Transverse colon (tissue), 4 donors: ENCODE measurements at regions not wholly inside any gene's neighbourhood (a gene's known extent, or its start where the extent isn't known, plus 50 kb on each side); places are given as distances from the start of the nearest gene placed in this dataset.
"Not testable (repeated sequence)": the region's sequence is repeated elsewhere in the genome, so short reads cannot be mapped to it uniquely, and the experiment has no call there.

Source experiments
- DNase-seq: peaks from one replicate; pipeline ENCODE4 v3.0.0-alpha.2; 2019
- H3K27ac ChIP-seq, 4 donors: fragments of 200-600 bp; sonication (generic); 2 replicates each; pipeline ENCODE4 v1.5.1; 2016 to 2018; ENCODE audit warnings: inconsistent platforms in 4 of 4
- H3K27me3 ChIP-seq: fragments of 200-600 bp; sonication (generic); 2 replicates; pipeline ENCODE4 v1.5.1; 2017; ENCODE audit warnings: inconsistent platforms
- H3K36me3 ChIP-seq, 4 donors: fragments of 200-600 bp; sonication (generic); 2 replicates each; pipeline ENCODE4 v1.5.1; 2017 to 2019; ENCODE audit warnings: inconsistent platforms in 4 of 4
- H3K4me1 ChIP-seq, 4 donors: fragments of 200-600 bp; sonication (generic); 2 replicates each; pipeline ENCODE4 v1.5.1; 2017 to 2020; ENCODE audit warnings: inconsistent platforms in 4 of 4
- H3K4me3 ChIP-seq, 4 donors: fragments of 200-600 bp; sonication (generic); 1 replicate in 1 of 4; 2 replicates in 3 of 4; pipeline versions ENCODE4 v1.5.1 to v1.6.1; 2017 to 2019; ENCODE audit warnings: inconsistent platforms in 4 of 4
- H3K9me3 ChIP-seq, 2 donors: fragments of 200-600 bp; sonication (generic); 2 replicates each; pipeline ENCODE4 v1.5.1; 2017 to 2019; ENCODE audit warnings: inconsistent platforms in 2 of 2
- EP300 ChIP-seq: sonication (generic); formaldehyde crosslinking; IDR thresholded peaks from one replicate; pipeline ENCODE4 v1.6.1; 2017; ENCODE audit warnings: antibody characterized with exemption, low read depth
- POLR2A ChIP-seq: fragments of 450-650 bp; IDR thresholded peaks from one replicate; pipeline ENCODE4 v1.6.1; 2016; ENCODE audit warnings: antibody characterized with exemption, mild to moderate bottlenecking, moderate library complexity
- POLR2AphosphoS5 ChIP-seq, 3 donors: sonication (generic); formaldehyde crosslinking; IDR thresholded peaks; one replicate each; pipeline ENCODE4 v1.6.1; 2016; ENCODE audit warnings: antibody characterized with exemption in 3 of 3
- whole genome bisulfite sequencing, 2 donors: methylation state at CpG; one replicate each; pipeline ENCODE4 v1.1.5; 2018; ENCODE audit warnings: low coverage in 1 of 2; 5-methylcytosine and 5-hydroxymethylcytosine counted together
- in situ Hi-C, 4 donors: fragments of 200-750 bp; cut with MboI; loops; one replicate each; pipeline versions ENCODE4 v1.15.0 to v1.15.1; 2017; ENCODE audit warnings: low sequenced_read_pairs in 3 of 4, low pct_ligation_motif_present in 1 of 4, low pct_unique_long_range_greater_than_20kb in 1 of 4
- intact Hi-C: fragments of 100-400 bp; cut with DNase I; formaldehyde crosslinking; loops from one replicate; pipeline ENCODE4 v1.15.1; 2023; ENCODE audit warnings: low total_unique reads
- TF ChIP-seq, protein P1 (sequence below), 5 experiments: fragments of 200-600 bp in 3 of 5; fragments of 450-650 bp in 2 of 5; sonication (generic) in 3 of 5; IDR thresholded peaks; 1 replicate in 2 of 5; 2 replicates in 3 of 5; pipeline ENCODE4 v1.5.1; 2016 to 2017; ENCODE audit warnings: antibody characterized with exemption in 5 of 5, inconsistent platforms in 3 of 5, mild to moderate bottlenecking in 2 of 5, moderate library complexity in 1 of 5

DNA sequence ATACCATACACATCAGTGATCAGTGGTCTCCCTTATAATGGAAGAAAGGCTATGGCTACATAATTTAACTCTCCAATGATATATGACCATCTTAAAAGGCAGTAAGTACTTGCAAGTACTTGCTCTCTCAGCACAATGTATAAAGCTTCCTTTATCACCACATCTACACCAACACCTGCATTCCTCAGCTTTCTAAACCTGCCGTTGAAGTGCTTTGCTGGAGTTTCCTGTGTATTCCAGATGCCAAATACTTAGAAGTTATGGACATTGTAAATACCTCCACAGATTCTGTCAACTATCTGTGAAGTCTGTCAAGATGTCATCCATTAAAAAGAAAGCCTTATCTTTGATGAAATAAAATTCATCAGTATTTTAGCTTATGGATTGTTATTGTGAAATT, 335.0 kb upstream of the GALNTL6 start:
- Histone ChIP-seq H3K27ac (no peak overlapping the region), H3K27me3 (no peaks in the 10 kb centered on the region), H3K36me3 (no peaks in the 10 kb centered on the region), H3K9me3 (no peaks in the 10 kb centered on the region), H3K4me1 (no peaks in the 10 kb centered on the region), H3K4me3 (no peak overlapping the region)
- 10 to 25% methylated on average over 1 of the region's 1 CpG for WGBS, 2 donors
- DNase-seq, result no peak
- in situ Hi-C loops, result no loop called here
- intact Hi-C loops, result no loop called here
- TF ChIP-seq POLR2AphosphoS5 (IDR thresholded peaks at IDR 0.05) (no peak), POLR2A (no peak), EP300 (no peak)
- TF ChIP-seq, protein P1, sequence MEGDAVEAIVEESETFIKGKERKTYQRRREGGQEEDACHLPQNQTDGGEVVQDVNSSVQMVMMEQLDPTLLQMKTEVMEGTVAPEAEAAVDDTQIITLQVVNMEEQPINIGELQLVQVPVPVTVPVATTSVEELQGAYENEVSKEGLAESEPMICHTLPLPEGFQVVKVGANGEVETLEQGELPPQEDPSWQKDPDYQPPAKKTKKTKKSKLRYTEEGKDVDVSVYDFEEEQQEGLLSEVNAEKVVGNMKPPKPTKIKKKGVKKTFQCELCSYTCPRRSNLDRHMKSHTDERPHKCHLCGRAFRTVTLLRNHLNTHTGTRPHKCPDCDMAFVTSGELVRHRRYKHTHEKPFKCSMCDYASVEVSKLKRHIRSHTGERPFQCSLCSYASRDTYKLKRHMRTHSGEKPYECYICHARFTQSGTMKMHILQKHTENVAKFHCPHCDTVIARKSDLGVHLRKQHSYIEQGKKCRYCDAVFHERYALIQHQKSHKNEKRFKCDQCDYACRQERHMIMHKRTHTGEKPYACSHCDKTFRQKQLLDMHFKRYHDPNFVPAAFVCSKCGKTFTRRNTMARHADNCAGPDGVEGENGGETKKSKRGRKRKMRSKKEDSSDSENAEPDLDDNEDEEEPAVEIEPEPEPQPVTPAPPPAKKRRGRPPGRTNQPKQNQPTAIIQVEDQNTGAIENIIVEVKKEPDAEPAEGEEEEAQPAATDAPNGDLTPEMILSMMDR (IDR thresholded peaks at IDR 0.05), result no peak

DNA sequence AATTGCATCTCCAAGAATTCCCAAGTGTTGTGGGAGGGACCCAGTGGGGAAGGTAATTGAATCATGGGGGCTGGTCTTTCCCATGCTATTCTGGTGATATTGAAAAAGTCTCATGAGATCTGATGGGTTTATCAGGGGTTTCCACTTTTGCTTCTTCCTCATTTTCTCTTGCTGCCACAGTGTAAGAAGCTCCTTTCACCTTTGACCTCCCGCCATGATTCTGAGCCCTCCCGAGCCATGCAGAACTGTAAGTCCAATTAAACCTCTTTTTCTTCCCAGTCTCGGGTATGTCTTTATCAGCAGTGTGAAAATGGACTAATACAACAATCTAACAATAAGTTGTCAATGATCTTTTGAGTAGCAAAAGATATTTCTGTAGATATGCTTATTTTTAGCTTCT, 338.1 kb upstream of the GALNTL6 start:
- H3K27ac ChIP-seq, H3K27me3 ChIP-seq, H3K9me3 ChIP-seq, intact Hi-C loops, DNase-seq, H3K36me3 ChIP-seq, H3K4me1 ChIP-seq, in situ Hi-C loops, H3K4me3 ChIP-seq: not testable (repeated sequence)
- WGBS, 2 donors, result 61 to 71% methylated on average over 3 of the region's 3 CpGs

DNA sequence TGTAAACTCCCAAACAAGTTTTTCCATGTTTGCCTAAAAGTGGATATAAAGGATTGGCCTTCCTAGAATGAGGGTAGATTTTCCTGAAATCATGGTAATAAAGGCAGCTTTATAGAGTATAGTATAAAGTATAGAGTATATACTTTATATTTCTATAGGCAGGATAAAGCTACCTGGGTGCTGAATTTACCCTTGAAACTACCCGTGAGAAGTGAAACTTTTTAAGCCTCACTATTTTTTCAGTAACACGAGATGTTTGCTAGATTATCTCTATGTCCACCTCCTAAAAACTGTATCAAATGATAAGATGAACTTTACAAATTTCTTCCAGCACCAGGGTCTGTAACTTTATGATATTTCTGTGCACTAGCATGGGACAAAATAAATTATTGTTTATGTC, 340.0 kb upstream of the GALNTL6 start:
- H3K4me1 ChIP-seq, result no peaks in the 10 kb centered on the region
- intact Hi-C loops (no loop called here), in situ Hi-C loops (no loop called here)
- no peaks in the 10 kb centered on the region for H3K27me3 ChIP-seq
- H3K4me3 ChIP-seq, result no peak overlapping the region
- H3K36me3 ChIP-seq, result no peaks in the 10 kb centered on the region
- no peaks in the 10 kb centered on the region for H3K9me3 ChIP-seq
- H3K27ac ChIP-seq, result no peak overlapping the region
- no peak for DNase-seq
- 23 to 38% methylated on average over 2 of the region's 2 CpGs for WGBS, 2 donors
- TF ChIP-seq, protein P1 (IDR thresholded peaks at IDR 0.05), result no peak
- TF ChIP-seq POLR2AphosphoS5 (IDR thresholded peaks at IDR 0.05), result no peak

DNA sequence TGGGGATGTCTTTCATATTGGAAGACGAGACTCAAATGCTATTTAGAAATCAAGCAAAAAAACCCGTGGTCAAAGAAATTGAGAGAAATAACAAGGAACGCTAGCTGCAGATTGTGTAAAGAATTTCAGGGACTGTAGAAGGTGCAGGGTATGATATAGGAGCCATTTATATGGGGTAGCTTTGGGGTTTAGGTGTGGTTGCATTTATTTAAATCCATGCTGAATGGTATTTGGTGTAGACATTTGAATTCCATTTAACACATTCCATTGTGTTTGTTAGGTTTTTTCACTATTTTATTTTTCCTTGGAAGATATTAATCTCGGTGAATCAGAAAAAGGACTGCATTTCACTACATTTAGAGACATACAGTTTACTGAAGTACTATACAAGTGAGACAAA, 341.0 kb upstream of the GALNTL6 start:
- no peaks in the 10 kb centered on the region for H3K27me3 ChIP-seq
- in situ Hi-C loops, result no loop called here
- TF ChIP-seq EP300, result no peak

DNA sequence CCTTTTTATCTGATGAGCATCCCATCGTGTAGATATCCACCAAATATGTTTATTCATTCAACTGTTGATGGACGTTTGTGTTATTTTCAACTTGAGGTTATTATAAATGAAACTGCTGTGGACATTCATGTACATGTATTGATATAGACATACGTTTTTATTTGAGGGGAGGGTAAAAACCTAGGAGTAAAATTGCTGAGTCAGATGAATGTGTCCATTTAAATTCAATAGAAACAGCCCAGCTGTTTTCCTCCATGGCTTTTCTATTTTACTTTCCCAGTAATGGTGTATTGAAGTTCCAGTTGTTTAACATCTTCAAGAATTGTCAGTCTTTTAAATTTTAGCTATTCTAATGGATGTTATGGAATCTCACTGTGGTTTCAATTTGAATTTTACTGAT, 348.7 kb upstream of the GALNTL6 start:
- H3K9me3 ChIP-seq, result no peaks in the 10 kb centered on the region
- intact Hi-C loops, result no loop called here
- H3K4me3 ChIP-seq, result no peak overlapping the region
- TF ChIP-seq POLR2A (no peak), EP300 (no peak)
- WGBS, 2 donors, result 54 to 69% methylated on average over 3 of the region's 3 CpGs
- no peak for DNase-seq
- no peaks in the 10 kb centered on the region for H3K36me3 ChIP-seq
- no peaks in the 10 kb centered on the region for H3K27me3 ChIP-seq
- no peaks in the 10 kb centered on the region for H3K4me1 ChIP-seq
- H3K27ac ChIP-seq, result no peak overlapping the region
- in situ Hi-C loops, result no loop called here

More for the DNA sequence above, 341.0 kb upstream of the GALNTL6 start:
- no peaks in the 10 kb centered on the region for H3K36me3 ChIP-seq
- H3K4me1 ChIP-seq, result no peaks in the 10 kb centered on the region
- no peaks in the 10 kb centered on the region for H3K9me3 ChIP-seq
- no peak for DNase-seq
- H3K4me3 ChIP-seq, result no peak overlapping the region
- WGBS, 2 donors, result 65 to 80% methylated on average over 4 of the region's 4 CpGs
- no peak overlapping the region for H3K27ac ChIP-seq
- intact Hi-C loops, result no loop called here

DNA sequence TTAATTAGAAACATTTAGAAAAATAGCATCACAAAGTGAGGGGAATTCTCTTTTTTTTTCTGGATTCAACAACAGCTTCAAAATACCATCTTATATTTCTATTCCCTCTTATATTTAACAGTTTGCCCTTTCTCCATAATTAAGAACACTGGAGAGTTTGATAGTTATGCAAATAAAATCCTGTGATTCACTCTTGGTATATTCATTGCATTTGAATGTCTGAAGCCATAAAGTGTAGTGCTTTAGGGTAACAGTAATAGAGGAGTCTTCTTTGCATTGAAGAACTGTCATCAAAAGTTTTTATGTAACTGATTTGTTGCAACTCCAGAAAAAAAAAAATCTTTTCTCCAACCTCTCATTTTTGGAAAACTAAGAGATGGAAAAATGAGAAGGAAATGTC, 352.0 kb upstream of the GALNTL6 start:
- Histone ChIP-seq H3K9me3 (no peaks in the 10 kb centered on the region), H3K27ac (no peak overlapping the region), H3K36me3 (no peaks in the 10 kb centered on the region), H3K27me3 (no peaks in the 10 kb centered on the region), H3K4me1 (no peaks in the 10 kb centered on the region), H3K4me3 (no peak overlapping the region)
- DNase-seq, result no peak
- TF ChIP-seq, protein P1 (IDR thresholded peaks at IDR 0.05), result no peak
- TF ChIP-seq POLR2A, result no peak
- TF ChIP-seq POLR2AphosphoS5 (IDR thresholded peaks at IDR 0.05), result no peak
- TF ChIP-seq EP300, result no peak
- in situ Hi-C loops (no loop called here), intact Hi-C loops (no loop called here)
